Adrenal gland (tissue), 5 donors: ENCODE measurements at regions not wholly inside any gene's neighbourhood (a gene's known extent, or its start where the extent isn't known, plus 50 kb on each side); places are given as distances from the start of the nearest gene placed in this dataset.

ENCODE experiments used
- CTCF ChIP-seq, 6 experiments: fragments of 450-650 bp in 4 of 6; fragments of 200-600 bp in 2 of 6; sonication (generic) in 1 of 6; IDR thresholded peaks; 1 replicate in 5 of 6; 2 replicates in 1 of 6; pipeline versions ENCODE4 v1.5.1 to v1.8.0; 2016 to 2021; ENCODE audit warnings: antibody characterized with exemption in 6 of 6, mild to moderate bottlenecking in 2 of 6, moderate library complexity in 1 of 6
- POLR2A ChIP-seq, 2 donors: fragments of 450-650 bp; IDR thresholded peaks; one replicate each; pipeline ENCODE4 v1.6.1; 2017; ENCODE audit warnings: antibody characterized with exemption in 2 of 2, mild to moderate bottlenecking in 2 of 2, moderate library complexity in 1 of 2
- donor health status: DM: no; HTN: no; CAD: no.

GRCh38 chr19:32104850-32105235, 240.6 kb upstream of the ZNF507 start:
- TF ChIP-seq CTCF (IDR thresholded peaks at IDR 0.05) (no peak), POLR2A (IDR thresholded peaks at IDR 0.05) (no peak)
